HL-60/S4 (cell line): ENCODE measurements at regions not wholly inside any gene's neighbourhood (a gene's known extent, or its start where the extent isn't known, plus 50 kb on each side); places are given as distances from the start of the nearest gene placed in this dataset.

Source experiments
- in situ Hi-C: fragments of 300-500 bp; cut with MboI; formaldehyde crosslinking; loops from 2 replicates; pipeline ENCODE4 v1.14.3; 2022; ENCODE audit warnings: low sequenced_read_pairs

DNA sequence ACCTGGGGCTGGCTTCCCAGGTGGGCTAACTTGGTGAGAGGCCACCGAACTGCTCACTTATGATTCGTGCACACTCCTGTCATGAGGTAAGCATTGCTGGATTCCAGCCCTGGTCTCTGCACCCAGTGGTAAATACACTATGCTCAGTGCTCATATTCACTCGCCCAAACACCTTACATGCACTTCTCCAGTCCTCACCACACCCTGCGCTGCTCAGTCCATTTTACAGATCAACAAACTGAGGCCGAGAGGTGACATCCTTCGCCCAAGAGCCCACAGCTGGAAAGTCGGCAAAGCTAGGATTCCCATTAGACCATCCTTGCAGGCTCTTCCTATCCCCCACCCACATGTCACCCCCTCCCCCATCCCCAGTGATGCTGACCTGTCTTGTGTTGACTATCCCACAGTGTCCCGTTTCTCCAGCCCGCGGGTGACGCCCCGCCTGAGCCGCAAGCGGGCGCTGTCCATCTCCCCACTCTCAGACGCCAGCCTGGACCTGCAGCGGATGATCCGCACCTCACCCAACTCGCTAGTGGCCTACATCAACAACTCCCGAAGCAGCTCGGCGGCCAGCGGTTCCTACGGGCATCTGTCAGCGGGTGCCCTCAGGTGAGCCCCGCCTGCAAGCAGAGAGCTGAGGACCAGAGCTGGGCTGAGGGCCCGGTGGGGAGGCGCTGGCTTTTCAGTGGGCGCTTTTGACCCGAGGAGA lies 232.8 kb downstream of the GLI2 start:
- in situ Hi-C loops = no loop called here

DNA sequence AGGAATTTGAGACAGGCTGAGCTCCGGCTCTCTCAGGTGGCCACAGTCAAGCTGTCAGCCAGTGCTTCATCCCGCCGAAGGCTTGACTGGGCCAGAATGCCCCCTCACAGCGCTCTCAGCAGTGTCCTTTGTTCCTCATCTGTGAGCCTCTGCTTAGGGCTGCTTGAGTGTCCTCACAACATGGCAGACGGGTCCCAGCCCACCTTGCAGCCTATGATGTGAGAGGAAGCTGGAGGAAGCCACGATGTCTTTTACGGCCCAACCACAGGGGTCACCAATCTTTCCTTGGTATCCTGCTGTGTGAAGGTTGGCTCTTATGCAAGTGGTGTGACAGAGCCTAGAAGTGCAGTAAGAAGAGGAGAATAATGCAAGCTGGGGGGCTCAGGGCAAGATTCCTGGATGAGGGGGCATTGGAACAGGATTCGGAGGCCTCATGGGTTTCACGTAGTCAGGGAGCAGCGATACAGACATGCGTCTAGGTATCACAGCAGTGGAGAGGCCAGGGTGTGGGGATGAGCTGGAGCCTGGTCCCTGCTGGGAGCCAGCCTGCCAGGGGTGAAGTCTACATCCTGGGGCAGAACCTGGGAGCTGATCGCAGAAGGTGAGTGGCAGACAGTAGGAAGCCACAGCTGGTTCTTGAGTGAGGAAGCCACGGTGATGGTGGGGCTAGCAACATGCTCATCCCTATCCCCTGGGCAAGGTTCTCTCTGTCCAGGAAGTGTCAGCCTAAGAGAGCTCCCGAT lies 234.1 kb downstream of the GLI2 start:
- in situ Hi-C loops = no loop called here

DNA sequence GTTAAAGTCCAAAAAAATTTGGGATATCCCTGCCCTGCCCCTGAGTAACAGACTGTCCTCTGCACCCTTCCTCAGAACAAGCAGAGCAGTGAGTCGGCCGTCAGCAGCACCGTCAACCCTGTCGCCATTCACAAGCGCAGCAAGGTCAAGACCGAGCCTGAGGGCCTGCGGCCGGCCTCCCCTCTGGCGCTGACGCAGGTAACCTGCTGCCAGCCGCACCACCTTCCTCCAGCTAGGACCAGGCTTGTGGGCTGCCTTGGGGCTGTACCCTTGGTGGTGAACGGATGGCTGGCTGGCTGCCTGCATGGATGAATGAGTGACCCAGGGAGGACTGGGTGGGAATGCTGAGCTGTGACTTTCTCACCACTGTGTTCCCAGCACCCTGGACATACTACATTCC lies 236.2 kb downstream of the GLI2 start:
- in situ Hi-C loops = no loop called here

GRCh38 chr2:120972286-120972685 lies 236.6 kb downstream of the GLI2 start:
- in situ Hi-C loops = no loop called here

DNA sequence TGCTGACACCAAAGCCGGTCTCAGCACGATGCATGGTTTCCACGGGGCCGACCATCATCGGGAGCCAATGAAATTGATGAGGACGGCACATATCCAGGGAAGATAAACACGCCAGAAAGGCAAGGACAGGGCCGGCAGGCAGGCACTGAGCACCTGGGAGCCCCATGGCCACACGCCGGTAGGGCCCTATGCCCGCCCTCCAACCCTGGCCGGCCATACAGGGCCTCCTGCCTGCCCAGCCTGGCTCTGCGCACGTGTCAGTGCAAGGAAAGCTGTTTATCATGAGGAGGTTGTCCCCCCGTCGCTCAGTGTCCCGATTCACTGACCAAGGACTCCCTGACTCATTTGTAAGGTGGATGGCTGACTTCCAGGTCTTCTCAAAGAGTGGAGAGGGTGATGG lies 237.5 kb downstream of the GLI2 start:
- in situ Hi-C loops = no loop called here

DNA sequence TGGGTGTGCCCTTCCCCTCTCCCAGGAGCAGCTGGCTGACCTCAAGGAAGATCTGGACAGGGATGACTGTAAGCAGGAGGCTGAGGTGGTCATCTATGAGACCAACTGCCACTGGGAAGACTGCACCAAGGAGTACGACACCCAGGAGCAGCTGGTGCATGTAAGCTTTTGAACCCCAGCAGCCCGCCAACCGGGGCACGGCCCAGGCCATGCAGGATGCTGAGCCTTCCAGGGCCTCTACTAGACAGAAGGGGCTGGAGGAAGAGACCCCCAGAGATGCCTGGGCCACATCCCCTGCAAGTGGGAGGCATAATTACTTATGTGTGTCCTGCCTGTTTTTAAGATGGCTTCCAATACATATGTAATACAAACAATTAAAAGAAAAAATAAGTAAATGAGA lies 239.3 kb downstream of the GLI2 start:
- in situ Hi-C loops = no loop called here

DNA sequence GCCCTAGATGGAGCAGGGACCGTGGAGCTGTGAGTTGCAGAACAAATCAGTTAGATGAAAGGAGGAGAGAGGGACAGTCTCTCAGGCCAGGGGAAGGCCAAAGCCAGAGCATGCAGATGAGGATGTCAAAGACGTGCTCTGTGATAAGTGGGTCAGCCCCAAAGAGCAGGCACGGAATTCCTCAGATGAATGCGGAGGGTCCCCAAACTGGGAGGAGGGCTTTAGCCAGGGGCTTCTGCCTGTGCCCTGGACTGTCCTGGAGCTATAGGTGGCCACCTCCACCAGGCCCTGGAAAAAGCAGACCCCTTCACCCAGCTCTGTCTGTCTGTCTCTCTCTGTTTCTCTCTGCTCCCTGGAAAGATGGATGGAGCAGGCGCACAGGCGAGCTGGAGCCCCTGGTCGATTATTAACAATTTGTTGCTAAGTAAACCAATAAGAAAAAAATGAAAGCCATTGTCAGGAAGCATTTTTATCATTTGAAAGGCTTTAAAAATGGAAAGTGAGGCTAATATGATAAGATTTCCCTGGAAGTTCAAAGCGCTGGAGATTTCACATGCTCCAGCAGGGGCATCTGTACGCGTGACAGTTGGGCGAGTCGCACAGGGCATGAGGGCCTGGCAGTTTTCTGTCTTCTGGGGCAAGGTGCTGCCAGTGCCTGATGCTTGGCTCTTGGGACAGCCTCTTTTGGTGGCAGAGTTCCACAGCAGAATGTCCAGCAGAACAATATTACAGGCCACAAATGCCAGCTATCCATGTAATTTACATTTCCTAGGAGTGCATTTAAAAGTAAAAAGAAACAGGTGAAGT lies 241.0 kb downstream of the GLI2 start:
- in situ Hi-C loops = no loop called here

GRCh38 chr2:120977582-120978358 lies 242.1 kb downstream of the GLI2 start:
- in situ Hi-C loops = no loop called here

GRCh38 chr2:120978359-120979050 lies 242.8 kb downstream of the GLI2 start:
- in situ Hi-C loops = no loop called here

DNA sequence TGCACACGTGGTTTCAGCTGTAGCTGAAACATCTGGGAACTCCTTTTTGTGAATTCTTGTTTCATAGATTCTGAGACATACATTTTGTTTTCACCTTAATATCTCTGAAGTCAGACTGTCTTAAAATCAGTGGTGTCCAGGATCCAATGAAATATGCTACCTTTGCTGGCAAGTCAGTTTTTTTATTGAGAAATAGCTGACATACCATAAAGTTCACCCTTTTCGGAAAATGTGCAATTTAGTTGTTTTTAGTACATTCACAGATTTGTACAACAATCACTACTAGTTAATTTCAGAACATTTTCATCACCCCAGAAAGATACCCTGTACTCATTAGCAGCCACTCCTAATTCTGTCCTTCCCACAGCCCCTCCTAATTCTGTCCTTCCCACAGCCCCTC lies 243.7 kb downstream of the GLI2 start:
- in situ Hi-C loops = no loop called here

- in situ Hi-C loops = no loop called here
Measured at GRCh38 chr2:120979921-120980320, 244.3 kb downstream of the GLI2 start.

- in situ Hi-C loops = no loop called here
Measured at GRCh38 chr2:120981443-120981842, 245.8 kb downstream of the GLI2 start.

DNA sequence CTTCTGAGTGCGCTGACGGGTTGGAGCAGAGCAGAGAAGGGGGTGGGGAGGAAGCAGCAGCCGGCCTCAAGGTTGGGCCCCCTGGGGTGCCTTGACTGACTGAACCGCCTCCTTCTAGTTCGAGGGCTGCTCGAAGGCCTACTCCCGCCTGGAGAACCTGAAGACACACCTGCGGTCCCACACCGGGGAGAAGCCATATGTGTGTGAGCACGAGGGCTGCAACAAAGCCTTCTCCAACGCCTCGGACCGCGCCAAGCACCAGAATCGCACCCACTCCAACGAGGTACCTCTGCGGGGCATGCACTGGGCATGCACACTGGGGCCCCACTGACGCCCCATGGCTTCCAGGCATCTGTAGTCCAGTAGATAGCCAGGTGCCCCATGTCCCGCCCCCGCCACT lies 246.9 kb downstream of the GLI2 start:
- in situ Hi-C loops = no loop called here

DNA sequence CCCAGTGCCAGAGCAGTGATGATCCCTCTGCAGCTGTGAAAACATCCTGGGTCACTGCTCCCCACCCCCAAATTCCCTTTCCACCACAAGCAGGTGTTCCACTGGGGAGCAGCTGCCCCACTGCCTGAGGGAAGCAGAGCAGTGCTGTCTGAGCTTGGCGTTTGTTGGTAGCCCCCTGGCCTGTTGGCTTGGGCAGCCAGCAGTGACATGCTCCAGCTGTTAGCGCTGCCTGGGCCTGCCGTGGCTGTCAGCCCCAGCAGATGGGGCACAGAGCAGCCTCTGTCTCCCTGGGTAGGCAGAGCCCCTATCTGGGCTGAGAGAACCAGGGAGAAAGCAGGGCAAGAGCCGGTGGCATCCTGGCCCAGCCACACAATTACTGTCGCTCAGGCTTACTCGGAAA lies 247.7 kb downstream of the GLI2 start:
- in situ Hi-C loops = no loop called here

- in situ Hi-C loops = no loop called here
Measured at GRCh38 chr2:120984046-120984445, 248.4 kb downstream of the GLI2 start.

- in situ Hi-C loops = no loop called here
Measured at GRCh38 chr2:120984452-120985173, 248.9 kb downstream of the GLI2 start.

GRCh38 chr2:120985174-120985996 lies 249.7 kb downstream of the GLI2 start:
- in situ Hi-C loops = no loop called here

GRCh38 chr2:120985997-120986651 lies 250.5 kb downstream of the GLI2 start:
- in situ Hi-C loops = no loop called here
